B cell (primary cell): ENCODE measurements at regions not wholly inside any gene's neighbourhood (a gene's known extent, or its start where the extent isn't known, plus 50 kb on each side); places are given as distances from the start of the nearest gene placed in this dataset.

Source experiments
- ATAC-seq: fragments of 200-7000 bp; cut with Tn5 transposase; one replicate; pipeline ENCODE4 v1.10.0; 2021; ENCODE audit warnings: low read depth, mild to moderate bottlenecking, moderate number of reproducible peaks, moderate library complexity
- CTCF ChIA-PET: fragments of 350-600 bp; sonication (Branson Sonifier 250); formaldehyde crosslinking; loops from one replicate; lab custom pipeline; 2021; ENCODE audit warnings: antibody characterized with exemption, inconsistent platforms; lab: Charles Lee
- POLR2A ChIA-PET: fragments of 350-600 bp; sonication (Branson Sonifier 250); formaldehyde crosslinking; loops from one replicate; lab custom pipeline; 2021; ENCODE audit warnings: antibody characterized with exemption; lab: Charles Lee
- DNase-seq: peaks from one replicate; pipeline ENCODE4 v3.0.0; 2013
- H2AFZ ChIP-seq: 2 replicates; pipeline ENCODE4 v1.6.1; 2012; ENCODE audit warnings: mild to moderate bottlenecking, low read depth, low read length; ENCODE audit not compliant: insufficient read depth, poor library complexity, severe bottlenecking
- H3K27ac ChIP-seq, 2 donors: 1 replicate in 1 of 2; 2 replicates in 1 of 2; pipeline ENCODE4 v1.5.1; 2012 to 2013; ENCODE audit warnings: low read length in 2 of 2, mild to moderate bottlenecking in 2 of 2, moderate library complexity in 1 of 2
- H3K27me3 ChIP-seq, 4 experiments: fragments of 200-600 bp in 1 of 4; sonication (generic) in 1 of 4; replicated peaks in 1 of 4; 1 replicate in 2 of 4; 2 replicates in 2 of 4; pipeline versions ENCODE4 v1.6.1 to v1.7.0; 2013 to 2016; ENCODE audit warnings: low read length in 3 of 4, mild to moderate bottlenecking in 2 of 4, mixed read lengths in 1 of 4, moderate library complexity in 1 of 4; ENCODE audit not compliant: insufficient read depth in 4 of 4, control insufficient read depth in 3 of 4; ENCODE audit errors: control extremely low read depth in 1 of 4
- H3K36me3 ChIP-seq, 2 experiments: replicated peaks in 1 of 2; 1 replicate in 1 of 2; 2 replicates in 1 of 2; pipeline versions ENCODE4 v1.6.1 to v1.7.1; 2013; ENCODE audit warnings: low read length in 1 of 2; ENCODE audit not compliant: insufficient read depth in 2 of 2, control insufficient read depth in 1 of 2; ENCODE audit errors: control extremely low read depth in 1 of 2, extremely low read depth in 1 of 2
- H3K4me1 ChIP-seq, 2 donors: fragments of 200-600 bp in 1 of 2; sonication (generic) in 1 of 2; 1 replicate in 1 of 2; 2 replicates in 1 of 2; pipeline versions ENCODE4 v1.5.1 to v1.6.1; 2013 to 2017; ENCODE audit warnings: low read length in 2 of 2; ENCODE audit not compliant: control insufficient read depth in 2 of 2, insufficient read depth in 2 of 2
- H3K4me2 ChIP-seq: replicated peaks from 2 replicates; pipeline ENCODE3; 2012; ENCODE audit warnings: mild to moderate bottlenecking, low read depth, low read length; ENCODE audit not compliant: poor library complexity, severe bottlenecking
- H3K4me3 ChIP-seq, 5 experiments: fragments of 200-600 bp in 1 of 5; sonication (generic) in 1 of 5; 1 replicate in 3 of 5; 2 replicates in 2 of 5; pipeline versions ENCODE4 v1.5.1 to v1.7.0; 2011 to 2016; ENCODE audit warnings: low read length in 4 of 5, mild to moderate bottlenecking in 4 of 5, low read depth in 2 of 5, control low read depth in 1 of 5, moderate library complexity in 1 of 5; ENCODE audit not compliant: insufficient read depth in 1 of 5; ENCODE audit errors: control extremely low read depth in 1 of 5, extremely low read depth in 1 of 5
- H3K79me2 ChIP-seq: fragments of 200-600 bp; sonication (generic); one replicate; pipeline ENCODE4 v1.6.0; 2016; ENCODE audit warnings: low read length; ENCODE audit not compliant: control insufficient read depth, insufficient read depth
- H3K9ac ChIP-seq: fragments of 200-600 bp; sonication (generic); 2 replicates; pipeline ENCODE4 v1.6.1; 2017; ENCODE audit warnings: mild to moderate bottlenecking, low read length, moderate library complexity
- H3K9me3 ChIP-seq, 3 donors: one replicate each; pipeline versions ENCODE4 v1.6.1 to v1.7.1; 2013; ENCODE audit warnings: low read length in 2 of 3; ENCODE audit not compliant: control insufficient read depth in 2 of 3, insufficient read depth in 1 of 3; ENCODE audit errors: control extremely low read depth in 1 of 3
- H4K20me1 ChIP-seq: 2 replicates; pipeline ENCODE4 v1.6.0; 2012; ENCODE audit warnings: mild to moderate bottlenecking, low read length; ENCODE audit not compliant: insufficient read depth, control insufficient read depth, poor library complexity, severe bottlenecking
- H3K27ac Mint-ChIP-seq: one replicate; pipeline ENCODE4 v1.8.0; 2021; ENCODE audit warnings: mixed read lengths
- H3K27me3 Mint-ChIP-seq: one replicate; pipeline ENCODE4 v1.8.0; 2021; ENCODE audit warnings: mixed read lengths
- H3K4me1 Mint-ChIP-seq: one replicate; pipeline ENCODE4 v1.8.0; 2021; ENCODE audit warnings: mixed read lengths
- H3K4me3 Mint-ChIP-seq: one replicate; pipeline ENCODE4 v1.8.0; 2021; ENCODE audit warnings: mixed read lengths
- H3K9me3 Mint-ChIP-seq: one replicate; pipeline ENCODE4 v1.8.0; 2022; ENCODE audit warnings: mixed read lengths; ENCODE audit not compliant: insufficient read depth
- CTCF ChIP-seq: fragments of 200-600 bp; IDR thresholded peaks from one replicate; pipeline ENCODE4 v1.8.0; 2022; ENCODE audit warnings: antibody characterized with exemption, mild to moderate bottlenecking
- EZH2 ChIP-seq: IDR thresholded peaks from 2 replicates; pipeline ENCODE4 v1.6.1; 2012; ENCODE audit warnings: borderline replicate concordance, low read depth, mild to moderate bottlenecking, moderate library complexity, low read length; ENCODE audit not compliant: insufficient read depth, poor library complexity, severe bottlenecking
- WGBS: methylation state at CpG from one replicate; pipeline ENCODE4 v1.1.5; 2013; ENCODE audit warnings: missing lambda C conversion rate; ENCODE audit not compliant: insufficient coverage; 5-methylcytosine and 5-hydroxymethylcytosine counted together
- intact Hi-C: fragments of 100-400 bp; cut with micrococcal nuclease; formaldehyde crosslinking; loops from one replicate; pipeline ENCODE4 v1.10.0; 2022

GRCh38 chr16:59634951-59635350 lies 900.8 kb upstream of the GOT2 start:
- WGBS, result no CpG with 5 or more reads among the region's 1 CpG
- Histone ChIP-seq H3K4me3 (no peak overlapping the region), H3K4me1 (no peaks in the 10 kb centered on the region), H3K4me2 (no peak overlapping the region), H3K9ac (no peak overlapping the region), H3K9me3 (no peaks in the 10 kb centered on the region), H4K20me1 (no peaks in the 10 kb centered on the region), H3K27ac (no peak overlapping the region), H3K36me3 (no peaks in the 10 kb centered on the region), H3K27me3 (no peaks in the 10 kb centered on the region), H3K79me2 (no peaks in the 10 kb centered on the region), H2AFZ (no peak overlapping the region)
- H3K4me1 Mint-ChIP-seq, result no peaks in the 10 kb centered on the region
- ChIA-PET CTCF (no interaction called here), POLR2A (no interaction called here)
- intact Hi-C loops, result no loop called here
- DNase-seq, result no peak
- H3K4me3 Mint-ChIP-seq, result no peak overlapping the region
- H3K9me3 Mint-ChIP-seq, result peaks cover 4% of the 10 kb centered on the region
- H3K27ac Mint-ChIP-seq, result no peak overlapping the region
- ATAC-seq, result no peak
- H3K27me3 Mint-ChIP-seq, result no peaks in the 10 kb centered on the region
- TF ChIP-seq CTCF, result no peak
- no peak for TF ChIP-seq EZH2

- POLR2A ChIA-PET, result no interaction called here
- Histone ChIP-seq H3K27ac (no peak overlapping the region), H3K27me3 (no peaks in the 10 kb centered on the region), H2AFZ (no peak overlapping the region), H3K4me3 (no peak overlapping the region), H4K20me1 (no peaks in the 10 kb centered on the region), H3K9ac (no peak overlapping the region), H3K4me1 (no peaks in the 10 kb centered on the region), H3K4me2 (no peak overlapping the region), H3K9me3 (no peaks in the 10 kb centered on the region), H3K79me2 (no peaks in the 10 kb centered on the region), H3K36me3 (no peaks in the 10 kb centered on the region)
- intact Hi-C loops, result no loop called here
- ATAC-seq (no peak), DNase-seq (no peak)
- CTCF ChIA-PET, result no interaction called here
- Mint-ChIP-seq H3K4me3 (no peak overlapping the region), H3K4me1 (no peaks in the 10 kb centered on the region), H3K27ac (no peak overlapping the region), H3K27me3 (no peaks in the 10 kb centered on the region), H3K9me3 (peaks cover 4% of the 10 kb centered on the region)
- no peak for TF ChIP-seq CTCF
- TF ChIP-seq EZH2, result no peak
- WGBS, result 86% methylated on average over 2 of the region's 4 CpGs
Measured at GRCh38 chr16:59634004-59634579, 900.0 kb upstream of the GOT2 start.
